ENCODE measurements at regions not wholly inside any gene's neighbourhood (a gene's known extent, or its start where the extent isn't known, plus 50 kb on each side); places are given as distances from the start of the nearest gene placed in this dataset.

DNA sequence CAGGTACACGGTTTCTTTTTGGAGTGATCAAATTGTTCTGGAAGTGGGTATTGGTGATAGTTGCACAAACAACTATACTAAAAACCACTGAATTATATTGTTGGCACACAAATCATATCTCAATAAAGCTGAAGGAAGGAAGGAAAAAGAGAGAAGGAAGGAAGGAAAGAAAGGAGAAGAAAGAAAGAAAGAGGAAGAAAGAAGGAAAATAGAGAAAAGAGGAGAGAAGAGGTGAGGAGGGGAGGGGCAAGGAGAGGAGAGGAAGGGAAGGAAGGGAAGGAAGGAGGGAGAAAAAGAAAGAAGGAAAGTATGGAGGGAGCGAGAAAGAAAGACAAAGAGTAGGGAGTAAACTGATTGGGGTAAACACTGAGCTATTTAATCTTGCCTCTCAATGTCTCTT, 77.9 kb upstream of the TSC22D2 start:
- Mint-ChIP-seq H3K27ac (ENCODE audit: unreplicated experiment) (no peak overlapping the region), H3K36me3 (ENCODE audit: unreplicated experiment) (no peaks in the 10 kb centered on the region), H3K4me1 (ENCODE audit: low read depth, unreplicated experiment) (no peaks in the 10 kb centered on the region), H3K27me3 (ENCODE audit: unreplicated experiment) (no peaks in the 10 kb centered on the region), H3K4me3 (ENCODE audit: unreplicated experiment) (no peak overlapping the region), H3K9me3 (ENCODE audit: unreplicated experiment) (no peaks in the 10 kb centered on the region)
- no peak for DNase-seq
- TF ChIP-seq CTCF (IDR thresholded peaks at IDR 0.05; ENCODE audit: partially characterized antibody, unreplicated experiment), result no peak

- no peak overlapping the region for H3K4me3 Mint-ChIP-seq (ENCODE audit: unreplicated experiment)
- DNase-seq, result no peak
- no peaks in the 10 kb centered on the region for H3K27me3 Mint-ChIP-seq (ENCODE audit: unreplicated experiment)
- no peak overlapping the region for H3K27ac Mint-ChIP-seq (ENCODE audit: unreplicated experiment)
- H3K4me1 Mint-ChIP-seq (ENCODE audit: low read depth, unreplicated experiment), result no peaks in the 10 kb centered on the region
- no peaks in the 10 kb centered on the region for H3K9me3 Mint-ChIP-seq (ENCODE audit: unreplicated experiment)
- TF ChIP-seq CTCF (IDR thresholded peaks at IDR 0.05; ENCODE audit: partially characterized antibody, unreplicated experiment), result no peak
- no peaks in the 10 kb centered on the region for H3K36me3 Mint-ChIP-seq (ENCODE audit: unreplicated experiment)
These were observed 78.7 kb upstream of the TSC22D2 start for GRCh38 chr3:150329408-150329807.

GRCh38 chr3:150328654-150329040, 79.5 kb upstream of the TSC22D2 start:
- Mint-ChIP-seq H3K36me3 (ENCODE audit: unreplicated experiment) (no peaks in the 10 kb centered on the region), H3K4me3 (ENCODE audit: unreplicated experiment) (no peak overlapping the region), H3K4me1 (ENCODE audit: low read depth, unreplicated experiment) (no peaks in the 10 kb centered on the region), H3K9me3 (ENCODE audit: unreplicated experiment) (no peaks in the 10 kb centered on the region), H3K27me3 (ENCODE audit: unreplicated experiment) (no peaks in the 10 kb centered on the region), H3K27ac (ENCODE audit: unreplicated experiment) (no peak overlapping the region)
- TF ChIP-seq CTCF (IDR thresholded peaks at IDR 0.05; ENCODE audit: partially characterized antibody, unreplicated experiment), result no peak
- no peak for DNase-seq

- Mint-ChIP-seq H3K27ac (ENCODE audit: unreplicated experiment) (no peak overlapping the region), H3K27me3 (ENCODE audit: unreplicated experiment) (peaks cover 1% of the 10 kb centered on the region)
- no peak for DNase-seq
These were observed 80.1 kb upstream of the TSC22D2 start for GRCh38 chr3:150327678-150328653.

More at GRCh38 chr3:150327678-150328653, 80.1 kb upstream of the TSC22D2 start:
- peaks cover 2% of the 10 kb centered on the region for H3K9me3 Mint-ChIP-seq (ENCODE audit: unreplicated experiment)
- H3K36me3 Mint-ChIP-seq (ENCODE audit: unreplicated experiment), result no peaks in the 10 kb centered on the region
- H3K4me1 Mint-ChIP-seq (ENCODE audit: low read depth, unreplicated experiment), result no peaks in the 10 kb centered on the region
- no peak for TF ChIP-seq CTCF (IDR thresholded peaks at IDR 0.05; ENCODE audit: partially characterized antibody, unreplicated experiment)
- no peak overlapping the region for H3K4me3 Mint-ChIP-seq (ENCODE audit: unreplicated experiment)
